Suprapubic skin (tissue), 3 donors: ENCODE measurements at regions not wholly inside any gene's neighbourhood (a gene's known extent, or its start where the extent isn't known, plus 50 kb on each side); places are given as distances from the start of the nearest gene placed in this dataset.

Experiments used
- CTCF ChIP-seq, 2 donors: fragments of 200-600 bp in 1 of 2; fragments of 450-650 bp in 1 of 2; sonication (generic) in 1 of 2; IDR thresholded peaks; one replicate each; pipeline ENCODE4 v1.5.1; 2016 to 2019; ENCODE audit warnings: antibody characterized with exemption in 2 of 2, mild to moderate bottlenecking in 1 of 2, moderate library complexity in 1 of 2
- POLR2A ChIP-seq, 2 donors: fragments of 450-650 bp; IDR thresholded peaks; one replicate each; pipeline ENCODE4 v1.6.1; 2017; ENCODE audit warnings: antibody characterized with exemption in 2 of 2, mild to moderate bottlenecking in 2 of 2, moderate library complexity in 2 of 2

DNA sequence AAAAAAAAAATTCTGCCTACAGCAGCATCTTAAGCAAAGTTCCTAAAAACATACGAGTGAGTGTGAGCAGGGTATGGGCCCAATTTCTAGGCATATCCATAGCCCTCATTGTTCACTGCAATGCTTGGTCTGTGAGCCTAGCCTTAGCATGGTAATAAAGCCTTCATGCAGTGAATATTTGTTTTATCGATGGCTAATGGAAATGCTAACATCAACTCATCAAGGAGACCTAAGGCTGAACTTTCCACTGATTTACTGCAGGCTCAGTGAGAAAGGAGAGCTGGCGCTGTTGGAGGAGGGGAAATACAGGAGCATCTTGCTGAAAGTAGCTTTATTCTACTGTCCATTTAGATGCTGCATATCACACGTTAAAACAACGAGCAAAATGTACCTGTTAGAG, 139.6 kb upstream of the DTNBP1 start:
- TF ChIP-seq CTCF (IDR thresholded peaks at IDR 0.05), result no peak
- TF ChIP-seq POLR2A (IDR thresholded peaks at IDR 0.05), result no peak
